ENCODE measurements at regions not wholly inside any gene's neighbourhood (a gene's known extent, or its start where the extent isn't known, plus 50 kb on each side); places are given as distances from the start of the nearest gene placed in this dataset.
"Not testable (repeated sequence)": the region's sequence is repeated elsewhere in the genome, so short reads cannot be mapped to it uniquely, and the experiment has no call there.

- peak; percentile 32 for FAIRE-seq
Observed at GRCh38 chr1:233790662-233791371, 113.7 kb upstream of the SLC35F3 start.

- FAIRE-seq: no peak
Observed at GRCh38 chr1:233791372-233791703, 113.1 kb upstream of the SLC35F3 start.

GRCh38 chr1:233791721-233792120, 112.8 kb upstream of the SLC35F3 start:
- no peak for FAIRE-seq

- no peak for FAIRE-seq
Observed at GRCh38 chr1:233794863-233795262, 109.6 kb upstream of the SLC35F3 start.

- no peak for FAIRE-seq
Observed at GRCh38 chr1:233796146-233796783, 108.2 kb upstream of the SLC35F3 start.

- FAIRE-seq: no peak
Observed at GRCh38 chr1:233802611-233803010, 101.9 kb upstream of the SLC35F3 start.

GRCh38 chr1:233805786-233806185, 98.7 kb upstream of the SLC35F3 start:
- no peak for FAIRE-seq

- no peak for FAIRE-seq
Observed at GRCh38 chr1:233815357-233815756, 89.1 kb upstream of the SLC35F3 start.

GRCh38 chr1:233815865-233816264, 88.6 kb upstream of the SLC35F3 start:
- no peak for FAIRE-seq

GRCh38 chr1:233816348-233816747, 88.1 kb upstream of the SLC35F3 start:
- FAIRE-seq: no peak

- no peak for FAIRE-seq
Observed at GRCh38 chr1:233819042-233819441, 85.4 kb upstream of the SLC35F3 start.

GRCh38 chr1:233824179-233824578, 80.3 kb upstream of the SLC35F3 start:
- FAIRE-seq: not testable (repeated sequence)

- FAIRE-seq: not testable (repeated sequence)
Observed at GRCh38 chr1:233827937-233828336, 76.5 kb upstream of the SLC35F3 start.

- no peak for FAIRE-seq
Observed at GRCh38 chr1:233828480-233828879, 76.0 kb upstream of the SLC35F3 start.

GRCh38 chr1:233834609-233835008, 69.9 kb upstream of the SLC35F3 start:
- peak; percentile 67 for FAIRE-seq

GRCh38 chr1:233838207-233838606, 66.3 kb upstream of the SLC35F3 start:
- not testable (repeated sequence) for FAIRE-seq

- FAIRE-seq: no peak
Observed at GRCh38 chr1:233843525-233844204, 60.8 kb upstream of the SLC35F3 start.

GRCh38 chr1:233844275-233844674, 60.2 kb upstream of the SLC35F3 start:
- FAIRE-seq: no peak

GRCh38 chr1:233844692-233845091, 59.8 kb upstream of the SLC35F3 start:
- FAIRE-seq: no peak

All from A204.1 (cell line).